ENCODE measurements at regions not wholly inside any gene's neighbourhood (a gene's known extent, or its start where the extent isn't known, plus 50 kb on each side); places are given as distances from the start of the nearest gene placed in this dataset.

DNA sequence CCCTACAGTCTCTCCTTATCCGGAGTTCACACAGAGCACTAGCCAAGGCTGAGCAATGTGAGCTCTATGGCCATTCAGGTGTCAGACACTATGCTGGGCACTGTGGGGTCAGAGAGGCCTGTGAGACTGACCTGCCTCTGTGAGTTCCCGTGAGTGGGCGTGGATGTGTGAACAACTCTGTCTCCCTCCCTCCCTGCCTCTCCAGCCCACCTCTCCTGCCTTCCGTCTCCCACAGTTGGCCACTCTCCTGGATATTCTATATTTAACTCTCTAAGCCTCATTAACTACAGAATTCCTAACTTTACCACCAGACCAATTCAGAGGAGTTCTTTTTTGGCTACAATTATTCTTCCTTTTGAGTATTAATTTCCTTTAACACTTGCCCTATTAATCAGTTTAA, 191.6 kb upstream of the NCAM1 start:
- no peaks in the 10 kb centered on the region for H3K9me3 ChIP-seq
- peak overlapping the region in 1 of 4 donors; percentile 17 for H3K27ac ChIP-seq
- H3K36me3 ChIP-seq = no peaks in the 10 kb centered on the region
- no peak for ATAC-seq
- H3K27me3 ChIP-seq = no peaks in the 10 kb centered on the region
- TF ChIP-seq, protein P1, sequence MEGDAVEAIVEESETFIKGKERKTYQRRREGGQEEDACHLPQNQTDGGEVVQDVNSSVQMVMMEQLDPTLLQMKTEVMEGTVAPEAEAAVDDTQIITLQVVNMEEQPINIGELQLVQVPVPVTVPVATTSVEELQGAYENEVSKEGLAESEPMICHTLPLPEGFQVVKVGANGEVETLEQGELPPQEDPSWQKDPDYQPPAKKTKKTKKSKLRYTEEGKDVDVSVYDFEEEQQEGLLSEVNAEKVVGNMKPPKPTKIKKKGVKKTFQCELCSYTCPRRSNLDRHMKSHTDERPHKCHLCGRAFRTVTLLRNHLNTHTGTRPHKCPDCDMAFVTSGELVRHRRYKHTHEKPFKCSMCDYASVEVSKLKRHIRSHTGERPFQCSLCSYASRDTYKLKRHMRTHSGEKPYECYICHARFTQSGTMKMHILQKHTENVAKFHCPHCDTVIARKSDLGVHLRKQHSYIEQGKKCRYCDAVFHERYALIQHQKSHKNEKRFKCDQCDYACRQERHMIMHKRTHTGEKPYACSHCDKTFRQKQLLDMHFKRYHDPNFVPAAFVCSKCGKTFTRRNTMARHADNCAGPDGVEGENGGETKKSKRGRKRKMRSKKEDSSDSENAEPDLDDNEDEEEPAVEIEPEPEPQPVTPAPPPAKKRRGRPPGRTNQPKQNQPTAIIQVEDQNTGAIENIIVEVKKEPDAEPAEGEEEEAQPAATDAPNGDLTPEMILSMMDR (IDR thresholded peaks at IDR 0.05) = no peak
- TF ChIP-seq POLR2A (IDR thresholded peaks at IDR 0.05) (no peak), POLR2AphosphoS5 (IDR thresholded peaks at IDR 0.05) (no peak), EP300 (IDR thresholded peaks at IDR 0.05) (no peak)
- no peak overlapping the region for H3K4me3 ChIP-seq
- peaks cover 0 to 14% (median 0%) of the 10 kb centered on the region in 3 donors for H3K4me1 ChIP-seq
- 17 to 48% methylated on average over 1 to 3 of the region's 4 CpGs for WGBS, 2 donors (ENCODE audit: low coverage in 1 of 2)

DNA sequence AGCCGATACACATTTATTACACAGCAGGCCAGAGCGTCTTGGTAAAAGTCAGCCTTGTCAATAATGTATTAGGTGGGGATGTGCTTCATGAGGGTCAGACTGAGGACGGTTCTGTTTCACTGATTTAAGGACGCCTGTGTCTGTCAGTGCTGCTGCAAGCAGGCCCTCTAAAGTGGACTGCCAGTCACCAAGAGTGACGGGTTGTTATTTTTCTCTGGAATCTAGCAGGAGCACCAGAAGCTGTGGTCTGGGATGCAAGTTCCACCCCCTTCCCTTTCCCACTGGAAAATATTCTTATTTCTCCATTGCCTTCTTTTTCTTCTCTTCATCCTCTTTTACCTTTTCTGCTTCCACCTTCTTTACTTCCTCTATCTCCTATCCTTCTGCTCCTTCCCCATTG, 191.2 kb upstream of the NCAM1 start:
- no peak overlapping the region for H3K27ac ChIP-seq
- H3K27me3 ChIP-seq = no peaks in the 10 kb centered on the region
- 57 to 78% methylated on average over 4 to 5 of the region's 5 CpGs for WGBS, 2 donors (ENCODE audit: low coverage in 1 of 2)
- H3K4me1 ChIP-seq = peaks cover 0 to 14% (median 0%) of the 10 kb centered on the region in 3 donors
- H3K4me3 ChIP-seq = no peak overlapping the region
- ATAC-seq = no peak
- no peaks in the 10 kb centered on the region for H3K9me3 ChIP-seq
- H3K36me3 ChIP-seq = no peaks in the 10 kb centered on the region
- TF ChIP-seq POLR2AphosphoS5 (IDR thresholded peaks at IDR 0.05) (no peak), EP300 (IDR thresholded peaks at IDR 0.05) (no peak), POLR2A (IDR thresholded peaks at IDR 0.05) (no peak)
- TF ChIP-seq, protein P1 (IDR thresholded peaks at IDR 0.05) = no peak

DNA sequence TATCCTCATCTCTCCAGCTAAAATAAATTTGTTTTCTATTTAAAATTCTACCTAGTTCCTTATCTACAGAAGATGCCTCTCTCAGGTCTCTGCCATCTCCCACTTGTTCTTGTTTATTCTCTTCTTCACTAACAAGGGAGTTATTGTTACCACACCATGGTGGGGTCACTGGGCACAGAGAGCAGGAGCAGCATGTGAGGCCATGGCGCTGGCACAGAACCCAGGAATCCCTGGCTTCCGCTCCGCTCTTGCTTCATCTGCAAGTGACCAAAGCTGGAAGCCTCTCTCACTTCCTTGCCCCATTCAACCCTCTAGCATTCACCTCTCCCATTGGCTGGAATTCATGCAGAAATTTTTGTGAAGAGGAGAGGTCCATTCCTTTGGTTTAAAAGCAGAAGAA, 190.7 kb upstream of the NCAM1 start:
- TF ChIP-seq EP300 (IDR thresholded peaks at IDR 0.05) = no peak
- H3K4me1 ChIP-seq = peaks cover 0 to 14% (median 0%) of the 10 kb centered on the region in 3 donors
- H3K36me3 ChIP-seq = no peaks in the 10 kb centered on the region
- H3K27me3 ChIP-seq = no peaks in the 10 kb centered on the region
- no peaks in the 10 kb centered on the region for H3K9me3 ChIP-seq
- ATAC-seq = no peak
- no peak overlapping the region for H3K27ac ChIP-seq
- WGBS, 2 donors (ENCODE audit: low coverage in 1 of 2) = 89 to 100% methylated on average over 2 to 3 of the region's 3 CpGs
- H3K4me3 ChIP-seq = no peak overlapping the region

DNA sequence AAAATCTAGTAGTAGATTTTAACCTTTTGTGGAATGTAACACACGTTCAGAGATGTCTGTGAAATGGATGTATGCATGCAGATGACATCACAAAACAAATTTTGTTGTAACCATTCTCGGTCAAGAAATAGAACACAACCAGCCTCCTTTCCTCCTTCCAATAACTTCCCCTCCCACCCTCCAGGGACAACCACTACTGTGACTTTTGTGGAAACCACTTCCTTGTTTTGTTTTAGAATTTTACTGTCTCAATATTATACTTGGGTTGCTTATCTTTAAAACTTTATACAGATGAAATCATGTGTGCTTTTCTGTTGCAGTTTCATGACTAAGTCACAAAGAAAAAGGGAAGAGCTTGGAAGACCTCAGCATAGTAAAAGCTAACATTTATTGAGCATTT, 189.4 kb upstream of the NCAM1 start:
- no peaks in the 10 kb centered on the region for H3K27me3 ChIP-seq
- no peak overlapping the region for H3K27ac ChIP-seq
- no peak for ATAC-seq
- TF ChIP-seq POLR2AphosphoS5 (IDR thresholded peaks at IDR 0.05) (no peak), POLR2A (IDR thresholded peaks at IDR 0.05) (no peak), EP300 (IDR thresholded peaks at IDR 0.05) (no peak)
- TF ChIP-seq, protein P1 (IDR thresholded peaks at IDR 0.05) = no peak
- peaks cover 0 to 14% (median 0%) of the 10 kb centered on the region in 3 donors for H3K4me1 ChIP-seq
- H3K4me3 ChIP-seq = no peak overlapping the region
- no peaks in the 10 kb centered on the region for H3K36me3 ChIP-seq
- H3K9me3 ChIP-seq = no peaks in the 10 kb centered on the region
- 37 to 83% methylated on average over 2 of the region's 2 CpGs for WGBS, 2 donors (ENCODE audit: low coverage in 1 of 2)

DNA sequence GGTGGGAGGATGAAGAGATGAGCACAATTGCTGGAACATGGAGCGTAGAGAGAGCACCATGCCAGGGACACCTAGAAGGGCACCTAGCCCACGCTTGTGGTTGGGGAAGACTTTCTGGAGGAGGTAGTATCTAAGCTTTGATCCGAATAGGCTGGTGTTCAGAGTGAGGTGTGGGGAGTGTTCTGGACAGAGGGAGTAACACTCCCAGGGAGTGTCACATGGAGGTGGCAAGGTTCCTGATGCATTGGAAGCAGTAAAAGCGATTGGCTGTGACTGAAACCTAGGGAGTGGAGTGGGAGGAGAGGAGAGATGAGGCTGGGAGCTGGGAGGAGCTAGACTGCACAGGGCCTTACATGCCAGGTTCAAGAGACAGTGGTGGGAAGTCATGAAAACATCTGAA, 188.0 kb upstream of the NCAM1 start:
- 60 to 88% methylated on average over 1 to 3 of the region's 4 CpGs for WGBS, 2 donors (ENCODE audit: low coverage in 1 of 2)
- Histone ChIP-seq H3K36me3 (no peaks in the 10 kb centered on the region), H3K4me1 (peaks cover 0 to 14% (median 0%) of the 10 kb centered on the region in 3 donors), H3K27ac (no peak overlapping the region), H3K9me3 (no peaks in the 10 kb centered on the region), H3K27me3 (no peaks in the 10 kb centered on the region), H3K4me3 (no peak overlapping the region)
- TF ChIP-seq, protein P1 (IDR thresholded peaks at IDR 0.05) = no peak
- TF ChIP-seq POLR2AphosphoS5 (IDR thresholded peaks at IDR 0.05) (no peak), POLR2A (IDR thresholded peaks at IDR 0.05) (no peak), EP300 (IDR thresholded peaks at IDR 0.05) (no peak)
- ATAC-seq = no peak
